Thymus (tissue), 11 donors: ENCODE measurements at regions not wholly inside any gene's neighbourhood (a gene's known extent, or its start where the extent isn't known, plus 50 kb on each side); places are given as distances from the start of the nearest gene placed in this dataset.
"Not testable (repeated sequence)": the region's sequence is repeated elsewhere in the genome, so short reads cannot be mapped to it uniquely, and the experiment has no call there.

Experiments used
- DNase-seq, 9 donors: peaks; one replicate each; pipeline ENCODE4 v3.0.0-alpha.2; 2013; ENCODE audit warnings: low spot score in 9 of 9, low read depth in 6 of 9, missing footprints in 1 of 9
- H3K27ac ChIP-seq, 2 donors: one replicate each; pipeline ENCODE4 v1.5.1; 2013; ENCODE audit warnings: control low read depth in 1 of 2, low read depth in 1 of 2, low read length in 1 of 2, mild to moderate bottlenecking in 1 of 2, moderate library complexity in 1 of 2
- H3K27me3 ChIP-seq, 2 donors: one replicate each; pipeline ENCODE4 v1.5.1; 2013; ENCODE audit warnings: low read length in 1 of 2; ENCODE audit not compliant: control insufficient read depth in 2 of 2, insufficient read depth in 1 of 2
- H3K36me3 ChIP-seq, 2 donors: one replicate each; pipeline ENCODE4 v1.5.1; 2013; ENCODE audit warnings: low read length in 1 of 2, mild to moderate bottlenecking in 1 of 2, moderate library complexity in 1 of 2; ENCODE audit not compliant: control insufficient read depth in 2 of 2, insufficient read depth in 2 of 2
- H3K4me1 ChIP-seq, 2 donors: one replicate each; pipeline ENCODE4 v1.5.1; 2013; ENCODE audit warnings: low read length in 2 of 2; ENCODE audit not compliant: control insufficient read depth in 2 of 2, insufficient read depth in 2 of 2
- H3K4me3 ChIP-seq, 2 donors: one replicate each; pipeline ENCODE4 v1.5.1; 2013; ENCODE audit warnings: low read length in 2 of 2, control low read depth in 1 of 2, mild to moderate bottlenecking in 1 of 2
- H3K9me3 ChIP-seq, 2 donors: one replicate each; pipeline ENCODE4 v1.5.1; 2013; ENCODE audit warnings: low read length in 1 of 2, mild to moderate bottlenecking in 1 of 2; ENCODE audit not compliant: control insufficient read depth in 2 of 2, insufficient read depth in 1 of 2
- WGBS: extraction: QIAGEN DNeasy Blood & Tissue Kit; methylation state at CpG from one replicate; pipeline ENCODE4 v1.1.7; 2013; 5-methylcytosine and 5-hydroxymethylcytosine counted together
- donor health status: healthy.

DNA sequence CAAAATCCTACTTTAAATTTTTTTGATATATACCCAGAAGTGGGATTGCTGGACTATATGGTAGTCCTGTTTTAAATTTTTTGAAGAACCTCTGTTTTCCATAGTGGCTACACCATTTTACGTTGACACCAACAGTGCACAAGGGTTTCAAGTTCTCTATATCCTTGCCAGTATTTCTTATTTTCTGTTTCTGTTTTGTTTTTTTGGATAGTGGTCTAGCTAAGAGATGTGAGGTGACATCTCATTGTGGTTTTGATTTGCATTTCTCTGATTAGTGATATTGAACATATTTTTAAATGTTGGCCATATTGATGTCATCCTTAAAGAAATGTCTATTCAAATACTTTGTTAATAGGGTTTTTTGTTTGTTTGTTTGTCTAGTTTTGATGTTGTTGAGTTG is 187.7 kb upstream of the ZNF658 start:
- H3K9me3 ChIP-seq, H3K36me3 ChIP-seq, H3K27me3 ChIP-seq, DNase-seq, H3K4me1 ChIP-seq, H3K27ac ChIP-seq, H3K4me3 ChIP-seq: not testable (repeated sequence)
- no CpG with 5 or more reads among the region's 1 CpG for WGBS

- DNase-seq, H3K27ac ChIP-seq, H3K4me3 ChIP-seq, H3K9me3 ChIP-seq, H3K27me3 ChIP-seq, H3K36me3 ChIP-seq, H3K4me1 ChIP-seq: not testable (repeated sequence)
- no CpG with 5 or more reads among the region's 8 CpGs for WGBS
These were observed 187.0 kb upstream of the ZNF658 start for GRCh38 chr9:66713552-66713951.

GRCh38 chr9:66720845-66721244 is 179.7 kb upstream of the ZNF658 start:
- not testable (repeated sequence) for H3K4me3 ChIP-seq, H3K4me1 ChIP-seq, DNase-seq, H3K27me3 ChIP-seq, H3K9me3 ChIP-seq, H3K36me3 ChIP-seq, H3K27ac ChIP-seq
- no CpG with 5 or more reads among the region's 4 CpGs for WGBS

GRCh38 chr9:66727540-66727939 is 173.0 kb upstream of the ZNF658 start:
- H3K27ac ChIP-seq, DNase-seq, H3K4me3 ChIP-seq: not testable (repeated sequence)

GRCh38 chr9:66736686-66737085 is 163.8 kb upstream of the ZNF658 start:
- H3K27me3 ChIP-seq, H3K4me1 ChIP-seq, H3K4me3 ChIP-seq, H3K9me3 ChIP-seq, H3K36me3 ChIP-seq, DNase-seq, H3K27ac ChIP-seq: not testable (repeated sequence)

More at GRCh38 chr9:66727540-66727939, 173.0 kb upstream of the ZNF658 start:
- H3K9me3 ChIP-seq, H3K36me3 ChIP-seq, H3K4me1 ChIP-seq, H3K27me3 ChIP-seq: not testable (repeated sequence)

GRCh38 chr9:66738418-66738817 is 162.1 kb upstream of the ZNF658 start:
- H3K4me3 ChIP-seq, H3K27me3 ChIP-seq, H3K4me1 ChIP-seq, H3K36me3 ChIP-seq, DNase-seq, H3K9me3 ChIP-seq, H3K27ac ChIP-seq: not testable (repeated sequence)
- WGBS = 87% methylated on average over 1 of the region's 1 CpG

- H3K4me1 ChIP-seq = not testable (repeated sequence)
- 93% methylated on average over 1 of the region's 4 CpGs for whole genome bisulfite sequencing
These were observed 160.4 kb upstream of the ZNF658 start for GRCh38 chr9:66740136-66740535.

GRCh38 chr9:66745846-66746245 is 154.7 kb upstream of the ZNF658 start:
- H3K4me3 ChIP-seq, H3K27me3 ChIP-seq, H3K27ac ChIP-seq, H3K36me3 ChIP-seq, H3K9me3 ChIP-seq, H3K4me1 ChIP-seq, DNase-seq: not testable (repeated sequence)
- 89% methylated on average over 13 of the region's 27 CpGs for WGBS

More at GRCh38 chr9:66740136-66740535, 160.4 kb upstream of the ZNF658 start:
- H3K27me3 ChIP-seq, H3K9me3 ChIP-seq, DNase-seq, H3K36me3 ChIP-seq, H3K4me3 ChIP-seq, H3K27ac ChIP-seq: not testable (repeated sequence)

- not testable (repeated sequence) for H3K27me3 ChIP-seq, H3K36me3 ChIP-seq, H3K27ac ChIP-seq, H3K4me1 ChIP-seq, H3K4me3 ChIP-seq, DNase-seq, H3K9me3 ChIP-seq
- 94% methylated on average over 10 of the region's 15 CpGs for WGBS
These were observed 148.1 kb upstream of the ZNF658 start for GRCh38 chr9:66752324-66752923.
